Activated CD4-positive, CD25-positive, alpha-beta regulatory T cell treated with anti-CD3 and anti-CD28 coated beads, Interleukin-2, amount 50 U/mL, for 72 hours (primary cell): ENCODE measurements at regions not wholly inside any gene's neighbourhood (a gene's known extent, or its start where the extent isn't known, plus 50 kb on each side); places are given as distances from the start of the nearest gene placed in this dataset.

ENCODE experiments used
- DNase-seq: peaks from one replicate; pipeline ENCODE4 v3.0.0; 2021

DNA sequence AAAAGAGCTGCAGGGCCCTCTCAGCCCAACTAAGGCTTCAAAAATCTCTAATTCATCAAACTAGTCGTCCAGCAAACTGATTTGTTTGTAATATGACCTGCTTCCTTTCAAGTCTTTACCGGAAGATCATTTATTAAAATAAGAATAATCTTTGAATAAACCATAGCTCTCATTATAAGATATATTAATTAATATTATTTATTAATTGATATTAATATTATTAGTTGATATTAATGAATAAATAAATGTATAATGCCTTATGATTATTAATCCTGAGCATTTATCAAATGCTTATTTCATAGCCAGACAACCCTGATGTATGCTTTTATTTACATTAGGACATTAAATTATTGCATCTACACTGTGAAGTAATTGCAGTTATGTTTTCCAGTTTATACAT lies 550.7 kb upstream of the ALCAM start:
- DNase-seq = no peak

DNA sequence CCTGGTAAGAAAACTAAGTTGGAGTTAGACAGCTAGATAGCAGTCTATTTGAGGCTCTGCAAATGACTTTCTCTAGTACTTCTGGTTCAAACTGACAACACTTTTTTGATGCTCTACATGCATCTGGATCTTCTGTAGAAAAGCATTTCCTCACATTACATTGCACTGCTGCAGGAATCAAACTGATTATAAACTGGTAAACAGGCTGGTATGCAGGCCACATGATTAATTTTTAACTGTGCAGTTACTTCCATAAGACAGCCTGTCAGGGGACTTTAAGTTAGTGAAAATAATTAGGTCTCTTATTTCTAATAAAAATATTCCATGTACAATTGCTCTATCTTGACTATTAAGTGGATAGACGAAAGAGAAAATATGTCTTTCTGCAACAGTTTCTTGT lies 550.0 kb upstream of the ALCAM start:
- no peak for DNase-seq

DNA sequence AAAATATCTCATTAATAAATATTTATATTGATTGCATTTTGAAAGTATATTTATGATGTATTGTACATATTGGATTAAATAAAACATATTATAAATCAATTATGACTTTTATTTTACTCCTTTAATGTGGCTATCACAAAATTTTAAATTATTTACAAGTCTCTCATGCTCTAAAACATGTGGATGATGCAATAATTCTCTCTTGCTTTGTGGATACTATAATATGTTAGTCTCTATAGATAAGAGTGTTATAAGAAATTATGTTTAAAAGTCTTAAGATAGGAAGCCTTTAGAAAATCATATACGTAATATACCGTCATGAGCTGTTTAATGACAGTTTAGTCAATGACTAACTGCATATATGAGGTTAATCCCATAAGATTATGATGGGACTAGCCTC lies 547.4 kb upstream of the ALCAM start:
- no peak for DNase-seq

DNA sequence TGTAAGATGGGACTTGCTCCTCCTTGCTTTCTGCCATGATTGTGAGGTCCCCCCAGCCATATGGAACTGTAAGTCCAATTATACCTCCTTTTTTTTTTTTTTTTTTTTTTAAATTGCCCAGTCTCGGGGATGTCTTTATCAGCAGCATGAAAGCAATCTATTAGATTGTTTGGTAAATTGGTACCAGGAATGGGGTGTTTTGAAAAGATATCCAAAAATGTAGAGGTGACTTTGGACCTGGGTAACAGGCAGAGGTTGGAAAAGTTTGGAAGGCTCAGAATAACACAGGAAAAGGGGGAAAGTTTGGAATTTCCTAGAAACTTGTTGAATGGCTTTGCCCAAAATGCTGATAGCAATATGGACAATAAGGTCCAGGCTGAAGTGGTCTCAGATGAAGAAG lies 545.8 kb upstream of the ALCAM start:
- DNase-seq = no peak

GRCh38 chr3:104825116-104825515 lies 541.6 kb upstream of the ALCAM start:
- no peak for DNase-seq

GRCh38 chr3:104831071-104831470 lies 535.6 kb upstream of the ALCAM start:
- no peak for DNase-seq

GRCh38 chr3:104832530-104832929 lies 534.2 kb upstream of the ALCAM start:
- no peak for DNase-seq

DNA sequence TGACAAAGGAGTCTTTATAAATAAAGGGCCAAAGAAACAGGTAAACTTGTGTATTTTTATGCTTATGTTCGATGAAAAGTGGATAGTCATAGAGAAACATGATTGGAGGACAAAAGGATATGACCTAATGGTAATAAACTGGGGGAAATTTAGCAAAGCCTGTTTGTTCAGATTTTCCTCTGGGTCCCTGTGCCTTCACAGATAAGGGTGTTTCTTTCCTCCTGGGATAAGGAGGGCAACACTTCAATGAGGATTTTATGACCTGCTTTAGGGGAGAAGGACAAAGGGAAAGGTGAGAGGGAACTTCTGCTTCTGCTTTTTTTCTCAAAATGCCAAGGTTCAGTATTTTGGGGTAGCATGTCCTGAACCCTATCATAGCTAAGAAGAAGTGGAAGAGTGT lies 531.3 kb upstream of the ALCAM start:
- DNase-seq = no peak

- no peak for DNase-seq
Observed at GRCh38 chr3:104846270-104846669, 520.4 kb upstream of the ALCAM start.

DNA sequence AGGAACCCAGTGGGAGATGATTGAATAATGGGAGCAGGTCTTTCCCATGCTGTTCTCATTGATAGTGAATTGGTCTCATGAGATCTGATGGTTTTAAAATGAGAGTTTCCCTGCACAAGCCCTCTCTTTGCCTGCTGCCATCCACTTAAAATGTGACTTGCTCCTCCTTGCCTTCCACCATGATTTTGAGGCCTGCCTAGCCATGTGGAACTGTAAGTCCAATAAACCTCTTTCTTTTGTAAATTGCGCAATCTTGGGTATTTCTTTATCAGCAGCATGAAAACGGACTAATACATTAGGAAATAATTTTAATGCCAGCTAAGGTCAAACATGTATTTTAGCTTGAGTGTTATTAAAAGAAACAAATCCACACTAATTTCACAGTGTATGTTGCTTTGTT lies 517.6 kb upstream of the ALCAM start:
- no peak for DNase-seq

- DNase-seq = no peak
Observed at GRCh38 chr3:104854468-104854867, 512.2 kb upstream of the ALCAM start.

- no peak for DNase-seq
Observed at GRCh38 chr3:104855702-104856101, 511.0 kb upstream of the ALCAM start.

GRCh38 chr3:104856741-104857140 lies 510.0 kb upstream of the ALCAM start:
- DNase-seq = no peak

- no peak for DNase-seq
Observed at GRCh38 chr3:104868291-104868690, 498.4 kb upstream of the ALCAM start.

DNA sequence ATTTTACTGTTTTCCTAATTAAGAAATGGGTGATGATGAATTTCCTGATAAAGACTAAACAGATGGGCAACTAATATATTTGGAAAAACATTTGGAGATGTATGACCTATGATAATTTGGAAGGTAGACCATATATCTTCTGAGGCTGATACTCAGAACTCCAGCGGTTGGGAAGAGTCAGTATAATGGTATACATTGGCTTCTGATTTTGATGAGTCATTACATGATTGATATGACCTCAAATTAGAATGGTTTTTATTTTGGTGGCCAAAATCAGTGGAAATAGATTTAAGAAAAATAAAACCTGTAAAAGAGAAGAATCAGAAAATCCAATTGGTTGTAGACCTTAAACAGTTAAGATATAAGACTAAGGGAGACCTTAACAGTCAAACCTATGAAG lies 496.4 kb upstream of the ALCAM start:
- no peak for DNase-seq

- DNase-seq = no peak
Observed at GRCh38 chr3:104873331-104873730, 493.4 kb upstream of the ALCAM start.

- no peak for DNase-seq
Observed at GRCh38 chr3:104878395-104878794, 488.3 kb upstream of the ALCAM start.

GRCh38 chr3:104879919-104880318 lies 486.8 kb upstream of the ALCAM start:
- DNase-seq = no peak

DNA sequence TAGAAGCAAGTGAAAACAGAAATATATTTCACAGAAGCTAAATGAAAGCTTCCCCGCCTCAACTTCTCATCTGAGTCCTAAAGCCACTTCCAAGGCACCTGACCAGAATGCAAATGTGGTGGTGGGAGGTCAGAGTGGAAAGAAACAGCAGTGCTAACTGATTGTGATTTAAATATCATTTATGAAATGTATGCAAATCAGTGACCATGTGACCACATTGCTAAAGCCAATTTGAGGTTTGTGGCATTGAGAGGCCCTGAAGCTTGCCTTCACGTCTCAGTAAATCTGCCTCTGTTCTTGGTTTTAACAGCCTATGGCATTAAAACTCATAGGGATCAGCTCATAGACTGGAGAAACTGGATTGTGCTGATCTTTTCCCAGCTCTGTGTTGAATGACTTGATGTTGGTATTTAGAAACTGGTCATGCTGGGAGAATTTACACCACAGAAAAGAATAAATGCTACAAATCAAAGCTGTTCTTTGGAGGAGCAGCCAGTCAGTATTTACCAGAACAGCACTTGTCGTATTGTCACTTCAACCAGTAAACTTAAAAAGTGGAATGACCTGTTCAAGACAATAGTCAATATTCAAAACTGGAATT lies 481.4 kb upstream of the ALCAM start:
- no peak for DNase-seq

DNA sequence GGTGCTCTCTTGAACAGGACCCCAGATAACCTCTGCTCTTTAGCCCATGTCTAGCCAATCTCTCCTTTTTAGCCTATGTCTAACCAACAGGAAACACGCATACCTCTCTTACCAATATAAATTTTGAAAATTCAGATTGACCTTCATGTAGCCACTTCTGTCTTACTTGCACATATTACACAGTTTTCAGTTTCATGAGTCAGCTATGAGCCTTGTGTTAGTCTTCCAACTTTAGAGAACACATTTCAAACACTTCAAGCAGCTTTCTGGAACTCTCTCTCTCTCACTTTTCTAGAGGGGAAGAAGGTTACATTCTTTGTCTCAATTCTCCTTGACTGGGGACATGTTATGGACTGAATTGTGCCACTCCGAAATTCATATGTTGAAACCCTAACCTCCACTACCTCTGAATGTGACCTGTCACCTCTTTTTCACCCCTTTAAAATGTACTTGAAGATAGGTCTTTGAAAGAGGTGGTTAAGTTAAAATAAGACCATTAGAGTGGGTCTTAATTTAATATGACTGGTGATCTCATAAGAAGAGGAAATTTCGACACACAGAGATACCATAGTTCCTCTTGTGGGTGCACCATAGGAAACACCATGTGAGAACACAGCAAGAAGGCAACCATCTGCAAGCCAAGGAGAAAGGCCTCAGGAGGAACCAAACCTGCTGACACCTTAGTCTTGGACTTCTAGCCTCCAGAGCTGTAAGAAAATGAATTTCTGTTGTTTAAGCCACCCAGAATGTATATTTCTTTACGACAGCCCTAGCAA lies 480.3 kb upstream of the ALCAM start:
- DNase-seq = no peak

DNA sequence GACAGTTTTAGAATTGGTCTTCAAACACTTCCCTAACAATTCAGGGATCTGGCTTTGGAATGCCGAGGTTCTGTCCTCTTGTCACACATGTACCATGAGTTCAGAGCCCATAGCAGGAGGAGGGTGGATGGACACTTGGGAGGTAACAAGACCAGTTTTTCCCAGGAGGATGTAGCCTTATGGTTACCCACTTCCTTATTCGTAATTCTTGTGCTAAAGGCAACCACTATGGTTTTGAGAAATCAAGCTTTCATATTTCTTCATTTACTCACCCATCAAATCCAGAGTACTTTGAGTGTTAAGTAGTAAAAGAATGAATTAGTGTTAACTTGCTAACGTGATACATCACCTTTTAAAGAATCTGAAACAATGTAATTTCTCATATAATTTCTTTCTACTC lies 479.6 kb upstream of the ALCAM start:
- DNase-seq = no peak

- no peak for DNase-seq
Observed at GRCh38 chr3:104887619-104888018, 479.1 kb upstream of the ALCAM start.

GRCh38 chr3:104892044-104892443 lies 474.7 kb upstream of the ALCAM start:
- DNase-seq = no peak

DNA sequence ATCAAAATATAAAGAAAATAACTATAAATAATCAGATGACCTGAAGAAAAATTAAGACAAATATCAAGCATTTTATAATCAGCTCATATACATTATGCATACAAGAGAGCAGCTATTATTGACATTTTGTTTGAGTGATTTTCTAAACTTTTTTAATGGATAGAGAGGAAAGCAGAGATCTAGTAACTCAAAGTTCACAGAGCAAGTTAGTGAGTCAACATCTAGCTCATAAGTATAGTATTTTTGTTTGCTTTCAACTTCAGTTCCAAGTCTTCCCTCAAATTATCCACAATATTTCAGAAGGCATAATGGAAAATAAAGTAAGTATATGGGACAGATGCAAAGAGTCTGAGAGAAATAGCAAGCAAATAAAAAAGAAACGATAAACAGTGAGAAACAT lies 470.1 kb upstream of the ALCAM start:
- DNase-seq = no peak

DNA sequence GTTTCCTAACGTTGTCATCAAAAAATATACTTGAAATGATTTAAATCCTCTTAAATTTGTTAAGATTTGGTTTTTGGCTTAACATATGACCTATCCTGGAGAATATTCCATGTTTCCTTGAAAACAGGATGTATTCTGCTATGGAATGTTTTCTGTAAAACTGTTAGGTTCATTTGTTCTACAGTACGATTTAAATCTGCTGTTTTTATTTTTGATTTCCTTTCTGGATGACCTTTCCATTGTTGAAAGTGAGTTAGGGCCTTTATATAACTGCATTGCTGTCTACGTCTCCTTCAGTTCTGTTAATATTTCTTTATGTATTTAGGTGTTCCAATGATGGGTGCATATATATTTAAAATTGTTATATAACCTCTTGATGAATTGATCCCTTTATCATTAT lies 465.3 kb upstream of the ALCAM start:
- no peak for DNase-seq
